ENCODE measurements at regions not wholly inside any gene's neighbourhood (a gene's known extent, or its start where the extent isn't known, plus 50 kb on each side); places are given as distances from the start of the nearest gene placed in this dataset.

DNA sequence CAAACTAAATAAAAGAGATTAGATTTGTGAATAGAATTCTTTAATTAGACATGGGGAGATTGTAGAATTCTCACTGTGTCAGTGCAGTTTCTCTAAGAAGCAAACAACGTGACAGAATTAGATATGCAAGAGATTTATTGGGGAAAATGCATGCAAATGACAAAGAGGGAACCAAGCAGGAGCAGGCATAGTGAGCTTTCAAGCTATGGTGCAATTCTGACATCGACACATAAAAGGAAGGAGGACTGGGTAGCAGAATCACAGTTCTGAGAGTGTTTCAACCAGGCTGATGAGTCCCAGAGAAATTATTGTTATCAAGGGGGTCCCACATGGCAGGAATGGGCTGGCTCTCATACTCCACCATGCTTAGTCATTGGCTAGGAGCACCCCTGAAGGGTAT is 338.4 kb downstream of the FIGN start:
- no peak for TF ChIP-seq YY1 (IDR thresholded peaks at IDR 0.05; ENCODE audit: insufficient read depth, insufficient read length)
- TF ChIP-seq ZNF274 (IDR thresholded peaks at IDR 0.05; ENCODE audit: low read depth, low read length), result no peak
- no peak for TF ChIP-seq SUZ12 (IDR thresholded peaks at IDR 0.05; ENCODE audit: extremely low read depth, insufficient read depth, insufficient read length)
